ENCODE measurements at regions not wholly inside any gene's neighbourhood (a gene's known extent, or its start where the extent isn't known, plus 50 kb on each side); places are given as distances from the start of the nearest gene placed in this dataset.

- no peak for DNase-seq (ENCODE audit: low spot score)
- no peaks in the 10 kb centered on the region for H3K36me3 Mint-ChIP-seq (ENCODE audit: low read depth)
- TF ChIP-seq, protein P1, sequence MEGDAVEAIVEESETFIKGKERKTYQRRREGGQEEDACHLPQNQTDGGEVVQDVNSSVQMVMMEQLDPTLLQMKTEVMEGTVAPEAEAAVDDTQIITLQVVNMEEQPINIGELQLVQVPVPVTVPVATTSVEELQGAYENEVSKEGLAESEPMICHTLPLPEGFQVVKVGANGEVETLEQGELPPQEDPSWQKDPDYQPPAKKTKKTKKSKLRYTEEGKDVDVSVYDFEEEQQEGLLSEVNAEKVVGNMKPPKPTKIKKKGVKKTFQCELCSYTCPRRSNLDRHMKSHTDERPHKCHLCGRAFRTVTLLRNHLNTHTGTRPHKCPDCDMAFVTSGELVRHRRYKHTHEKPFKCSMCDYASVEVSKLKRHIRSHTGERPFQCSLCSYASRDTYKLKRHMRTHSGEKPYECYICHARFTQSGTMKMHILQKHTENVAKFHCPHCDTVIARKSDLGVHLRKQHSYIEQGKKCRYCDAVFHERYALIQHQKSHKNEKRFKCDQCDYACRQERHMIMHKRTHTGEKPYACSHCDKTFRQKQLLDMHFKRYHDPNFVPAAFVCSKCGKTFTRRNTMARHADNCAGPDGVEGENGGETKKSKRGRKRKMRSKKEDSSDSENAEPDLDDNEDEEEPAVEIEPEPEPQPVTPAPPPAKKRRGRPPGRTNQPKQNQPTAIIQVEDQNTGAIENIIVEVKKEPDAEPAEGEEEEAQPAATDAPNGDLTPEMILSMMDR (IDR thresholded peaks at IDR 0.05): no peak
- H3K9me3 Mint-ChIP-seq (ENCODE audit: low read depth): peaks cover 4% of the 10 kb centered on the region
- H3K4me1 Mint-ChIP-seq (ENCODE audit: low read depth): peaks cover 6% of the 10 kb centered on the region
- no peak overlapping the region for H3K27ac Mint-ChIP-seq (ENCODE audit: unreplicated experiment)
- no peaks in the 10 kb centered on the region for H3K27me3 Mint-ChIP-seq (ENCODE audit: low read depth)
- no peak overlapping the region for H3K4me3 Mint-ChIP-seq (ENCODE audit: unreplicated experiment)
Measured at GRCh38 chr6:66848244-66848953, 1141.4 kb upstream of the EYS start.

DNA sequence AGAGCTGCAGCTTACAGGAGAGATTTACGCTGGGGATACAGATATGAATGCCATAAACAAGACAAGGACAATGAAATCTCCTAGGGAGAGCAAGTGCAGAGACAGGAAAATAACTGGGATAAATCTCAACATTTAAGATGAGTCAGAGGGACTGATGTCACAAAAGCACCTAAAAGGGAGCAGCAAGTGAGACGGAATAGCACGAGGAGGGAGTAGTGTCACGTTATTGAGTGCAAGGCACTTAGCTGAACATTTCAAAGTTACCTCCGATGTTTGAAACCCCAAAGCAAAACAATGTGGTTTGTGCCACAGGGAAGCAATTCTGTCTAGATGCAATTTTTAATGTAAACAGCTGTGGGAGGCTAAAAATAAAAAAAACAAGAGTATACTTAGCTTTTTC is 1131.7 kb upstream of the EYS start:
- H3K36me3 Mint-ChIP-seq (ENCODE audit: low read depth): no peaks in the 10 kb centered on the region
- DNase-seq (ENCODE audit: low spot score): no peak
- no peaks in the 10 kb centered on the region for H3K4me1 Mint-ChIP-seq (ENCODE audit: low read depth)
- TF ChIP-seq, protein P1 (IDR thresholded peaks at IDR 0.05): no peak
- H3K4me3 Mint-ChIP-seq (ENCODE audit: unreplicated experiment): no peak overlapping the region
- no peak overlapping the region for H3K27ac Mint-ChIP-seq (ENCODE audit: unreplicated experiment)
- no peaks in the 10 kb centered on the region for H3K27me3 Mint-ChIP-seq (ENCODE audit: low read depth)
- H3K9me3 Mint-ChIP-seq (ENCODE audit: low read depth): peaks cover 6% of the 10 kb centered on the region

DNA sequence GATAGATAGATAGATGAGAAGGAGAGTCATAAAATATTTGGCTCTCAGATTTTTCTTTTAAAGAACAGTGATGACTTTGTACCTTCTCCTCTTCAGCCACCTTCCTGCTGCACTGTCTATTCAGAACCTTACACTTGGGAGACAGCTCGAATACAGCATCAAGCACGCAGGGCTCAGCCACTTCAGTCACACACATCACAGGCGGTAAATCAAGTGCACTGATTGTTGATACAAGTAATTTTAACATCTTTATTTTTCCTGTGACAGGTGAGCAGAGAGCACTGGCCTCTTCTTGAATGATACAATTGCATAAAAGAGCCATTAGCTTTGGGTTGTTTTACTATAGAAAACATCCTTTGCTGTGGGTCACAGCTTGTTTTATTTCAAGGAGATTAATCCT is 1118.5 kb upstream of the EYS start:
- Mint-ChIP-seq H3K4me1 (ENCODE audit: low read depth) (no peaks in the 10 kb centered on the region), H3K9me3 (ENCODE audit: low read depth) (peaks cover 3% of the 10 kb centered on the region), H3K4me3 (ENCODE audit: unreplicated experiment) (no peak overlapping the region), H3K36me3 (ENCODE audit: low read depth) (no peaks in the 10 kb centered on the region), H3K27ac (ENCODE audit: unreplicated experiment) (no peak overlapping the region), H3K27me3 (ENCODE audit: low read depth) (peaks cover 7% of the 10 kb centered on the region)
- no peak for DNase-seq (ENCODE audit: low spot score)
- TF ChIP-seq, protein P1 (IDR thresholded peaks at IDR 0.05): no peak

- TF ChIP-seq, protein P1 (IDR thresholded peaks at IDR 0.05): no peak
- no peak for DNase-seq (ENCODE audit: low spot score)
- Mint-ChIP-seq H3K27me3 (ENCODE audit: low read depth) (no peaks in the 10 kb centered on the region), H3K9me3 (ENCODE audit: low read depth) (peaks cover 2% of the 10 kb centered on the region), H3K27ac (ENCODE audit: unreplicated experiment) (no peak overlapping the region), H3K36me3 (ENCODE audit: low read depth) (no peaks in the 10 kb centered on the region), H3K4me1 (ENCODE audit: low read depth) (no peaks in the 10 kb centered on the region), H3K4me3 (ENCODE audit: unreplicated experiment) (no peak overlapping the region)
Measured at GRCh38 chr6:66814156-66814555, 1107.1 kb upstream of the EYS start.

- H3K9me3 Mint-ChIP-seq (ENCODE audit: low read depth): peaks cover 2% of the 10 kb centered on the region
- H3K36me3 Mint-ChIP-seq (ENCODE audit: low read depth): no peaks in the 10 kb centered on the region
- H3K4me3 Mint-ChIP-seq (ENCODE audit: unreplicated experiment): no peak overlapping the region
- H3K4me1 Mint-ChIP-seq (ENCODE audit: low read depth): no peaks in the 10 kb centered on the region
- H3K27ac Mint-ChIP-seq (ENCODE audit: unreplicated experiment): no peak overlapping the region
- DNase-seq (ENCODE audit: low spot score): no peak
- TF ChIP-seq, protein P1 (IDR thresholded peaks at IDR 0.05): no peak
- H3K27me3 Mint-ChIP-seq (ENCODE audit: low read depth): no peaks in the 10 kb centered on the region
Measured at GRCh38 chr6:66808771-66809170, 1101.7 kb upstream of the EYS start.
